Central memory CD8-positive, alpha-beta T cell (primary cell): ENCODE measurements at regions not wholly inside any gene's neighbourhood (a gene's known extent, or its start where the extent isn't known, plus 50 kb on each side); places are given as distances from the start of the nearest gene placed in this dataset.

Experiments used
- ATAC-seq: fragments of 150-1000 bp; cut with Tn5 transposase; replicated peaks from 2 replicates; pipeline ENCODE4 v1.10.0; 2022; ENCODE audit warnings: mild to moderate bottlenecking, moderate FRiP score, moderate number of reproducible peaks; ENCODE audit not compliant: poor library complexity, severe bottlenecking; ENCODE audit errors: extremely low read depth
- DNase-seq, 2 donors: peaks; one replicate each; pipeline ENCODE4 v3.0.0; 2021; ENCODE audit warnings: low spot score in 2 of 2
- H3K27ac Mint-ChIP-seq: one replicate; pipeline ENCODE4 v1.8.0; 2022; ENCODE audit warnings: low read depth, mild to moderate bottlenecking, moderate library complexity, mixed read lengths
- H3K27me3 Mint-ChIP-seq: one replicate; pipeline ENCODE4 v1.8.0; 2022; ENCODE audit warnings: mixed read lengths
- H3K36me3 Mint-ChIP-seq: one replicate; pipeline ENCODE4 v1.8.0; 2022; ENCODE audit warnings: mild to moderate bottlenecking, moderate library complexity, mixed read lengths; ENCODE audit not compliant: insufficient read depth
- H3K4me1 Mint-ChIP-seq: one replicate; pipeline ENCODE4 v1.8.0; 2022; ENCODE audit warnings: mixed read lengths
- H3K4me3 Mint-ChIP-seq: one replicate; pipeline ENCODE4 v1.8.0; 2022; ENCODE audit warnings: mild to moderate bottlenecking, moderate library complexity, mixed read lengths
- H3K9me3 Mint-ChIP-seq: one replicate; pipeline ENCODE4 v1.8.0; 2022; ENCODE audit warnings: mixed read lengths

DNA sequence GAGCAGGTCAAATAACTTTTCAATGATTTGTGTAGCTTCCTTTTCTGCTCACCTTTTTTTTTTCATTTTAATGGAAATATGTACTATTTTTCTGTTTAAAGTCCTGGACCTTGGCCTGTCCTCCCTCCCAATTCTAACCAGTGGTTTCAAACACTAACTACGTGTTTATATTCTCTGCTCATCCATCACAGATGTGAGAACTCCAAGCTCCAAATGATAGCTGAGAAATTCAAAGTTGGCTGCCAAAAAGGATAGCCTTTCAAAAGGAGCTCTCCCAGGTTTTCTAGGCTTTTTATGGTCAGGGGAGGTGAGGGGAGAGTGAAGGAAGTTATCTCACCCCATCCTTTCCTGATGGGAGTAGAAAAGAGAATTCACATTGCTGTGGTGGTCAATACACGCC, 486.0 kb upstream of the TBX3 start:
- no peak for ATAC-seq

GRCh38 chr12:115166698-115167315, 482.8 kb upstream of the TBX3 start:
- no peaks in the 10 kb centered on the region for H3K36me3 Mint-ChIP-seq
- ATAC-seq (no peak), DNase-seq (no peak)
- H3K4me3 Mint-ChIP-seq = no peak overlapping the region
- H3K27ac Mint-ChIP-seq = no peak overlapping the region
- no peaks in the 10 kb centered on the region for H3K4me1 Mint-ChIP-seq
- H3K9me3 Mint-ChIP-seq = peaks cover 17% of the 10 kb centered on the region
- H3K27me3 Mint-ChIP-seq = no peaks in the 10 kb centered on the region

More for the DNA sequence above, 486.0 kb upstream of the TBX3 start:
- no peaks in the 10 kb centered on the region for H3K27me3 Mint-ChIP-seq
- H3K27ac Mint-ChIP-seq = no peak overlapping the region
- H3K9me3 Mint-ChIP-seq = peaks cover 18% of the 10 kb centered on the region
- DNase-seq = no peak
- H3K36me3 Mint-ChIP-seq = no peaks in the 10 kb centered on the region
- H3K4me3 Mint-ChIP-seq = no peak overlapping the region
- H3K4me1 Mint-ChIP-seq = no peaks in the 10 kb centered on the region

DNA sequence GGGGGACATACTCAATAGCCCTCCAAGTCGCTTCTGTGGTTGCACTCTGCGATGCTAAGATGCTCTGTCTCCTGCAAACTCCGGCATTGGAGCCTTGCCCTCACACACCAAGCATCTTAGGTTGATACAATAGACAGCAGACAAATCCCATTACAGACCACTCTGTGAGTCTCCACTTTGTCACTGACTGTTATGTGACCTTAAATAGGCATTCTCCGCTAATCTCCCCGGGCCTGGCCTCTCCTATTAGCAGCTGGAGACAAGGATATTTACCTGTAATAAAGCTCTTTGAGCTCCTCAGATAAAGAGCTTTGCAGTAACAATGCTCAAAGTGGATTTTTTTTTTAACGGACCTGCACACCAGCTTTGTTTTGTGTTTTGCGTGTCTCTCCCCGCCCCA, 479.7 kb upstream of the TBX3 start:
- no peak for DNase-seq
- no peak for ATAC-seq
- Mint-ChIP-seq H3K27me3 (no peaks in the 10 kb centered on the region), H3K4me1 (no peaks in the 10 kb centered on the region), H3K9me3 (peaks cover 12% of the 10 kb centered on the region), H3K36me3 (no peaks in the 10 kb centered on the region), H3K27ac (no peak overlapping the region), H3K4me3 (no peak overlapping the region)

DNA sequence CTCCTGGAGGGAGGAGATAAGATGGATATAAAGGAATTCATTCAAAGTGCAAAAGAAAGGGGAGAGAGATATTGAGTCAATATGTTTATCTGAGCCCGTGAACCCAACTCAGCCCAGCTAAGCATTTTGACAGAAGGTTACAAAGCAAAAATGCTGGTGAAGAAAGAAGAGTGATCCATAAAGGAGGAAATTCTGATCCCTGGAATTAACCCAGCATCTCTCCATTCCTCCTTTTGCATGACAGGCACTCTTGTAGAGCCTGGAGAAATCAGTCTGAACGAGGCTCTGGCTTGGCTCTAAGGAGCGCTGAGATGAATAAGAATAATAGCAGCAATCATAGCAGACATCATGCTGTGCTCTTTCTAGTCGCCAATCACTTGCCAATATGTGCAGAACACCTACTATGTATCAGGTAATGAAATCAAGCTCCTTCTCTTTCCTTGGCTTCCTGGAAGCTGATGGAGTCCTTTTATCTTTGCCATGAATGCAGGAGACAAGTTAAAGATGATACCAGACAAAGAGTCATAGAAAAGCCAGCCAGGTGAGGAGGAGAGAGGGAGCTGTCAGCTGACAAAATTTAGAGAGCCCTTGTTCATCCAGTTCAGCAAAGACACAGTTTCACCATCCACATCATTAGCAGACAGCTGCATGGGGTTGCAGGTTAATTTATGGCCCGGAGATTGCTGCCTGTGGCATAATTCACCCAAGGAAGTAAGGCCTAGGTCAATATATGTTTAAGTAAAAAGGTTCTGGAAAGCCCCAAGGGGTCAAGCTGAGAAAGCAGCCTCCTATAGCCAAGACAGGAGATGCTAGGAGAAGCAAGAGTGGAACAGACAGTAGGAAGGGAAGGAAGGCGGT, 476.5 kb upstream of the TBX3 start:
- Mint-ChIP-seq H3K27ac (no peak overlapping the region), H3K36me3 (no peaks in the 10 kb centered on the region), H3K27me3 (no peaks in the 10 kb centered on the region), H3K4me3 (no peak overlapping the region), H3K4me1 (no peaks in the 10 kb centered on the region), H3K9me3 (no peaks in the 10 kb centered on the region)
- no peak for ATAC-seq
- DNase-seq = no peak

DNA sequence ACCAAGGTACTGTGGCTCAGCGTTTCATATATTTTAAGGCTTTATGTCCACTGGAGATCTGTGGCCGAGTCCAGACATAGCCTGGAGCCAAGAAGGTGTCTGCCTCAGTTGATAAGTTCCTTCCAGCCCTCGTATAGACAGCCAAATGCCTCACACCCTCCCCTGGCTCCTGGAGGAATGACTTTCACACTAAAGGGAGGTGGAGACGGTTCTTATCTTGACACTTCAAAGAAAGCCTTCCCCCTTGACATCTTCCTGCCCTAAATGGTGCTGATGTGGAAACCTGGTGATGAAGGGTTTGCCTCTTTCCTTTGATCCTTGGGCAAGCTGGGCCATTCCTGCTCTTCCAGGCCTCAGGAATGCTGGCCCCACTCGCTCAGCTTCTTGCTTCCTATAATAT, 474.8 kb upstream of the TBX3 start:
- H3K36me3 Mint-ChIP-seq = peaks cover 3% of the 10 kb centered on the region
- H3K27ac Mint-ChIP-seq = no peak overlapping the region
- H3K27me3 Mint-ChIP-seq = no peaks in the 10 kb centered on the region
- H3K4me1 Mint-ChIP-seq = no peaks in the 10 kb centered on the region
- DNase-seq (no peak), ATAC-seq (no peak)
- no peak overlapping the region for H3K4me3 Mint-ChIP-seq
- H3K9me3 Mint-ChIP-seq = peaks cover 13% of the 10 kb centered on the region

GRCh38 chr12:115155665-115156645, 472.0 kb upstream of the TBX3 start:
- no peaks in the 10 kb centered on the region for H3K27me3 Mint-ChIP-seq
- no peaks in the 10 kb centered on the region for H3K4me1 Mint-ChIP-seq
- DNase-seq (no peak), ATAC-seq (no peak)
- no peak overlapping the region for H3K27ac Mint-ChIP-seq
- H3K4me3 Mint-ChIP-seq = no peak overlapping the region
- H3K9me3 Mint-ChIP-seq = peaks cover 16% of the 10 kb centered on the region
- H3K36me3 Mint-ChIP-seq = peaks cover 3% of the 10 kb centered on the region

- no peak overlapping the region for H3K27ac Mint-ChIP-seq
- H3K36me3 Mint-ChIP-seq = peaks cover 3% of the 10 kb centered on the region
- H3K4me1 Mint-ChIP-seq = no peaks in the 10 kb centered on the region
- H3K27me3 Mint-ChIP-seq = no peaks in the 10 kb centered on the region
- no peak overlapping the region for H3K4me3 Mint-ChIP-seq
- no peak for ATAC-seq
- no peak for DNase-seq
- H3K9me3 Mint-ChIP-seq = peaks cover 33% of the 10 kb centered on the region
These were observed 465.9 kb upstream of the TBX3 start for GRCh38 chr12:115149685-115150378.

DNA sequence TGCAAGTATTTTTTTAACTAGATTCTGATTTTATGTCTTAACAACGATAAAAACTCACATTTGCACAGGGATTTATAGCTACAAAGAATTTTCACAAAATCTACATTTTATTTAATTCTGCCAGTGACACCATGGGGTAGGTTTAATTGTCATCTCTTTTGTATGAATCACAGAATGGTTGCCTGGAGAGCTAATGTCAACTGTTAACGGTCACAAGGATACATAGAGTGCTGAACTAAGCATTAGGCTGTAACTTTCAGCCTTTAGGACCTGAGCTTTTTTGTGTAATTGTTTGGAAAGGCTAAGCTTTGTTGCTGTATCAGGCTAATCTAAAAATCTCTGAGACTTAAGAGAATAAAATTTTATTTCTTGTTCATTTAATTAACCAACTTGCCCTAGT, 465.3 kb upstream of the TBX3 start:
- no peak overlapping the region for H3K27ac Mint-ChIP-seq
- ATAC-seq (no peak), DNase-seq (no peak)
- no peaks in the 10 kb centered on the region for H3K4me1 Mint-ChIP-seq
- H3K9me3 Mint-ChIP-seq = peaks cover 30% of the 10 kb centered on the region
- H3K27me3 Mint-ChIP-seq = no peaks in the 10 kb centered on the region
- no peak overlapping the region for H3K4me3 Mint-ChIP-seq
- peaks cover 2% of the 10 kb centered on the region for H3K36me3 Mint-ChIP-seq

GRCh38 chr12:115147916-115148315, 463.9 kb upstream of the TBX3 start:
- Mint-ChIP-seq H3K36me3 (no peaks in the 10 kb centered on the region), H3K4me1 (no peaks in the 10 kb centered on the region), H3K9me3 (peaks cover 29% of the 10 kb centered on the region), H3K27ac (no peak overlapping the region), H3K27me3 (no peaks in the 10 kb centered on the region), H3K4me3 (no peak overlapping the region)
- DNase-seq (no peak), ATAC-seq (no peak)

GRCh38 chr12:115146453-115146852, 462.5 kb upstream of the TBX3 start:
- Mint-ChIP-seq H3K4me1 (no peaks in the 10 kb centered on the region), H3K4me3 (no peak overlapping the region), H3K36me3 (no peaks in the 10 kb centered on the region), H3K9me3 (peaks cover 29% of the 10 kb centered on the region), H3K27me3 (no peaks in the 10 kb centered on the region), H3K27ac (no peak overlapping the region)
- DNase-seq = no peak
- no peak for ATAC-seq

DNA sequence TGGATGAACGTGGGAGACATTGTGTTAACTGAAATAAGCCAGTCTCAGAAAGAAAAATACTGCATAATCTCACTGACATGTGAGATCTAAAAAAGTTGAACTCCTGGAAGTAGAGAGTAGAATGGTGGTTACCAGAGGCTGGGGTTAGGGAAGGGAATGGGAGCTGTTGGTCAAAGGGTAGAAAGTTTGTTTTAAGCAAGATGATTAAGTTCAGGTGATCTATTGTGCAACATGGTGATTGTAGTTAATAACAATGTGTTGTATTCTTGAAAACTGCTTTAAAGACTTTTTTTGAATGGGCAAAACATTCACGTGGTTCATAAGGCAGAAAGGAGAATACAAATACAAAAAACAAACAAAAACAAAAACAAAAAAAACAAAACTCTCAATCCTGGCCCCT, 460.4 kb upstream of the TBX3 start:
- Mint-ChIP-seq H3K9me3 (peaks cover 24% of the 10 kb centered on the region), H3K4me1 (no peaks in the 10 kb centered on the region), H3K27me3 (no peaks in the 10 kb centered on the region), H3K27ac (no peak overlapping the region), H3K36me3 (no peaks in the 10 kb centered on the region), H3K4me3 (no peak overlapping the region)
- ATAC-seq (no peak), DNase-seq (no peak)

- DNase-seq (no peak), ATAC-seq (no peak)
- no peak overlapping the region for H3K4me3 Mint-ChIP-seq
- no peaks in the 10 kb centered on the region for H3K4me1 Mint-ChIP-seq
- H3K36me3 Mint-ChIP-seq = no peaks in the 10 kb centered on the region
- H3K27me3 Mint-ChIP-seq = no peaks in the 10 kb centered on the region
- no peak overlapping the region for H3K27ac Mint-ChIP-seq
- peaks cover 9% of the 10 kb centered on the region for H3K9me3 Mint-ChIP-seq
These were observed 457.1 kb upstream of the TBX3 start for GRCh38 chr12:115140981-115141655.
